ENCODE measurements at regions not wholly inside any gene's neighbourhood (a gene's known extent, or its start where the extent isn't known, plus 50 kb on each side); places are given as distances from the start of the nearest gene placed in this dataset.
"Not testable (repeated sequence)": the region's sequence is repeated elsewhere in the genome, so short reads cannot be mapped to it uniquely, and the experiment has no call there.

GRCh38 chr3:118128886-118129285 lies 905.8 kb downstream of the IGSF11 start:
- no peak for DNase-seq (ENCODE audit: low spot score)
- TF ChIP-seq, protein P1, sequence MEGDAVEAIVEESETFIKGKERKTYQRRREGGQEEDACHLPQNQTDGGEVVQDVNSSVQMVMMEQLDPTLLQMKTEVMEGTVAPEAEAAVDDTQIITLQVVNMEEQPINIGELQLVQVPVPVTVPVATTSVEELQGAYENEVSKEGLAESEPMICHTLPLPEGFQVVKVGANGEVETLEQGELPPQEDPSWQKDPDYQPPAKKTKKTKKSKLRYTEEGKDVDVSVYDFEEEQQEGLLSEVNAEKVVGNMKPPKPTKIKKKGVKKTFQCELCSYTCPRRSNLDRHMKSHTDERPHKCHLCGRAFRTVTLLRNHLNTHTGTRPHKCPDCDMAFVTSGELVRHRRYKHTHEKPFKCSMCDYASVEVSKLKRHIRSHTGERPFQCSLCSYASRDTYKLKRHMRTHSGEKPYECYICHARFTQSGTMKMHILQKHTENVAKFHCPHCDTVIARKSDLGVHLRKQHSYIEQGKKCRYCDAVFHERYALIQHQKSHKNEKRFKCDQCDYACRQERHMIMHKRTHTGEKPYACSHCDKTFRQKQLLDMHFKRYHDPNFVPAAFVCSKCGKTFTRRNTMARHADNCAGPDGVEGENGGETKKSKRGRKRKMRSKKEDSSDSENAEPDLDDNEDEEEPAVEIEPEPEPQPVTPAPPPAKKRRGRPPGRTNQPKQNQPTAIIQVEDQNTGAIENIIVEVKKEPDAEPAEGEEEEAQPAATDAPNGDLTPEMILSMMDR (IDR thresholded peaks at IDR 0.05; ENCODE audit: extremely low read depth, missing control alignments) = no peak

GRCh38 chr3:118137778-118138177 lies 896.9 kb downstream of the IGSF11 start:
- TF ChIP-seq, protein P1 (IDR thresholded peaks at IDR 0.05; ENCODE audit: extremely low read depth, missing control alignments) = no peak
- no peak for DNase-seq (ENCODE audit: low spot score)

DNA sequence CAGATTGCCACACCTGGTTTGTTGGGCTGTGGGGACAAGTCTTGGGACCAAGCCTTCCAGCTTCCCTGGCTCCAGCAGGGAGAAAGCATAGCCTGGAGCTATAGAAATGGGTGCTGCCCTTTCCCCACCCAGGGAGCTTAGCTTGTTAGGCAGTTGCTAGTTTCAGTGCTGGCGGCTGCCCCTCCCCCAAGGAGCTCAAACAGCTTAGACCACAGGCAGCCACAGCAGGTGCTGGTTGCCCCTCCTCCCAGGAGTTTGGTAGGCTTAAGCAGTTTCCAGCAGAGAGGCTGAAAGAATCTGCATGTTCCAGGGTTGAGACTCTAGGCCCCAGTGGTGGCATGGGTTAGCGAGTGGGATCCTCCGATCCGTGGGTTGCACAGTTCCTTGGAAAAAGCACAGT lies 889.7 kb downstream of the IGSF11 start:
- no peak for DNase-seq (ENCODE audit: low spot score)
- TF ChIP-seq, protein P1 (IDR thresholded peaks at IDR 0.05; ENCODE audit: extremely low read depth, missing control alignments) = no peak

GRCh38 chr3:118146658-118147375 lies 887.8 kb downstream of the IGSF11 start:
- TF ChIP-seq, protein P1 (IDR thresholded peaks at IDR 0.05; ENCODE audit: extremely low read depth, missing control alignments) = no peak
- no peak for DNase-seq (ENCODE audit: low spot score)

DNA sequence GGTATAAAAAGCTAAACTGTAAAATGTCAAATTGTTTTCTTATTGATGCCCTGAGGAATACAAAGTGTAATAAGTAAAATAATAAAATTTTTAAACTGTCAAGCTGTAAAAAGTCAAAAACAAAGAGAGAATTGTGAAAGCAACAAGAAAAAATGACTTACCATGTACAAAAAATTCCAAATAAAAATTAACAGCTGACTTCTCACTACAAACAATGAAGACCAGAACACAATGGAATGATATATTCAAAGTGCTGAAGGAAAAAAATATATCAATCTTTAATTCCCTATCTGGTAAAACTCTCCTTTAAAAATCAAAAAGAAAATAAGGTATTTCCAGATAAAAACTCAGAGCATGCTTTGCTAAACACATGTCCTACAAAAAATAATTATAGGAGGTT lies 883.5 kb downstream of the IGSF11 start:
- no peak for DNase-seq (ENCODE audit: low spot score)

GRCh38 chr3:118162627-118163588 lies 871.7 kb downstream of the IGSF11 start:
- DNase-seq (ENCODE audit: low spot score) = not testable (repeated sequence)

More for the DNA sequence above, 883.5 kb downstream of the IGSF11 start:
- TF ChIP-seq, protein P1 (IDR thresholded peaks at IDR 0.05; ENCODE audit: extremely low read depth, missing control alignments) = no peak

DNA sequence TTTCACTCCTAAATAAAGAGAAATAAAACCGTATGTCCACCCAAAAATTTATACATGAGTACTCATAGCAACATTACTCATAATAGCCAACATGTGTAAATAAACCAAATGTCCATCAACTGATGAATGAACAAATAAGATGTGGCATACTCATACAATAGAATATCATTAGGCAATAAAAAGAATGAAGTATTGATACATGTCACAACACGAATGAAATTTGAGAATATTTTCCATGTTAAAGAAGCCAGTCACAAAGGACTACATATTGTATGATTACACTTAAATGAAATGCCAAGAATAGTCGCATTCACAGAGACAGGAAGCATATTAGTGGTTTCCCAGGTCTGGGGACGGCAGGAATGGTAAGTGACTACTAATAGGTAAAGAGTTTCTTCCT lies 869.2 kb downstream of the IGSF11 start:
- no peak for DNase-seq (ENCODE audit: low spot score)

More for the DNA sequence above, 869.2 kb downstream of the IGSF11 start:
- TF ChIP-seq, protein P1 (IDR thresholded peaks at IDR 0.05; ENCODE audit: extremely low read depth, missing control alignments) = no peak

Measured in GM20000 (cell line).